ENCODE measurements at regions not wholly inside any gene's neighbourhood (a gene's known extent, or its start where the extent isn't known, plus 50 kb on each side); places are given as distances from the start of the nearest gene placed in this dataset.
"Not testable (repeated sequence)": the region's sequence is repeated elsewhere in the genome, so short reads cannot be mapped to it uniquely, and the experiment has no call there.

DNA sequence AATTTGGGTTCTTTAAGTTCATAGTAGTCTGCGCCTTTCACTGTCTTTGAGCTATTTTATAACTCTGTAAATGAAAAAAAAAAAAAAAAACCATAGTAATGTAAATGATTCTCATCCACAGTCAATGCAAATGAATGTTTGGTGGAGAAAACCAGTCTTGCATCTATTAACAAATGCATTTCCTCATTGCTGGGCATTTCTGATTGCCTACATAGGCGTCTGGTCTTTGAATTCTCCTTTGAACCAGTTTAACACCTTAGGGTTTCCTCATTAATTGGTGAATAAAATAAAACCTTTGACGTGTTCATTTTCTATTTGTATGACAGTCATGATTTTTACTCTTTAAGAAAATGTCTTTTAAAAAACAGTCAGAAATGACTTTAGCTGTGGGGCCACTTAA is 114.8 kb downstream of the C12orf75 start:
- no peak overlapping the region for H3K27ac Mint-ChIP-seq
- CTCF ChIA-PET: no interaction called here

DNA sequence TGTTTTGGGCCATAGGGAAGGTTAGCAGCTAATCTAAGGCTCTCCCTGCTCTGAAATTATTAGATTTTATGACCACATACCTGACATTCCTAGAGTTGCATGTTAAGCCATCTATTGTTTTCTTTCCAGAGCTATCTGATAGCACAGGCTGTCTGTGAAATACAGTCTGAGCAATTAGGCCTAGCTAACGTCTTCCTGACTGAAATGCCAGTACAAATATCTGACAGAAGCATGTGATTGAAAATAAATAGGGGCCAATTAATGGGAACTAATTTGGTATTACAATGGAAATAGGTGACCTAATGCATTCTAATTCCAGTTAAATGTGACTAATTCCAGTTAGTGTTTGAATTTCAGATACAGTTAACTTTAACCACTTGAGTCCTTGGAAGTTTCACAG is 115.2 kb downstream of the C12orf75 start:
- H3K4me3 Mint-ChIP-seq: no peak overlapping the region
- no peaks in the 10 kb centered on the region for H3K9me3 Mint-ChIP-seq
- H3K4me1 Mint-ChIP-seq: no peaks in the 10 kb centered on the region
- H3K27ac Mint-ChIP-seq: no peak overlapping the region
- H3K27me3 Mint-ChIP-seq: peaks cover 10% of the 10 kb centered on the region
- H3K36me3 Mint-ChIP-seq: no peaks in the 10 kb centered on the region
- DNase-seq: no peak
- CTCF ChIA-PET: no interaction called here

More for the DNA sequence above, 114.8 kb downstream of the C12orf75 start:
- Mint-ChIP-seq H3K4me3 (no peak overlapping the region), H3K4me1 (no peaks in the 10 kb centered on the region), H3K36me3 (no peaks in the 10 kb centered on the region), H3K9me3 (no peaks in the 10 kb centered on the region), H3K27me3 (peaks cover 10% of the 10 kb centered on the region)
- DNase-seq: no peak

DNA sequence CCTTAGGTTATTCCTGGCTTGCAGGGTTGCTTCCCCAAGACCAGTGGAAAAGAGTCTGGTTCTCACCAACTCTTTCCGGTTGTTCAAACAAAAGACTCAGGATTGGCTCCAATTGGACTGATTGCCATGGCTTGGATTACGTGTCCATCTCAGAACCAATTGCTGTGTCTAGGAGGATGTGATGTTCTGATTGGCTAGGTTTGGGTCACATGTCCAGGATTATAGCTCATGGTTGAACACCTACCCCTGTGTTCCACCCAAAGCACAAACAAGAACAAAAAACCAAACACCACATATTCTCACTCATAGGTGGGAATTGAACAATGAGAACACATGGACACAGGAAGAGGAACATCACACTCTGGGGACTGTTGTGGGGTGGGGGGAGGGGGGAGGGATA is 116.0 kb downstream of the C12orf75 start:
- DNase-seq, H3K9me3 Mint-ChIP-seq, CTCF ChIA-PET, H3K27ac Mint-ChIP-seq, H3K4me3 Mint-ChIP-seq, H3K4me1 Mint-ChIP-seq, H3K36me3 Mint-ChIP-seq: not testable (repeated sequence)
- peaks cover 15% of the 10 kb centered on the region for H3K27me3 Mint-ChIP-seq

DNA sequence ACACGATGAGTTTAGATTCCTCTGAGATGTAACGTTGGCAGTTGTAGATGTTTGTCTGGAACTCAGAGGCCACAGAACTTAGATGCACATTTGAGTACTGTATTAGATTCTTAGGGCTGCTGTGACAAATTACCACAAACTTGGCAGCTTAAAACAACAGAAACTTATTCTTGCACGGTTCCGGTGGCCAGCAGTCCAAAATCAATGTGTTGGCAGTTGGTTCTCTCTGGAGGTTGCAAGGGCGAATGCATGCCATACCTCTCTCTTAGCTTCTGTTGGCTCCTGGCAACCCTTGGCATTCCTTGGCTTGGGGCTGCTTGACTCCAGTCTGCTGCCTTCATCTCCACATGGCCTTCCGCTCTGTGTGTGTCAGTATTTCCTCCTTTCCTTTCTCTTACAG is 118.9 kb downstream of the C12orf75 start:
- Mint-ChIP-seq H3K27ac (no peak overlapping the region), H3K27me3 (peaks cover 12% of the 10 kb centered on the region), H3K4me1 (no peaks in the 10 kb centered on the region), H3K4me3 (no peak overlapping the region), H3K9me3 (no peaks in the 10 kb centered on the region), H3K36me3 (no peaks in the 10 kb centered on the region)
- CTCF ChIA-PET: no interaction called here
- no peak for DNase-seq

DNA sequence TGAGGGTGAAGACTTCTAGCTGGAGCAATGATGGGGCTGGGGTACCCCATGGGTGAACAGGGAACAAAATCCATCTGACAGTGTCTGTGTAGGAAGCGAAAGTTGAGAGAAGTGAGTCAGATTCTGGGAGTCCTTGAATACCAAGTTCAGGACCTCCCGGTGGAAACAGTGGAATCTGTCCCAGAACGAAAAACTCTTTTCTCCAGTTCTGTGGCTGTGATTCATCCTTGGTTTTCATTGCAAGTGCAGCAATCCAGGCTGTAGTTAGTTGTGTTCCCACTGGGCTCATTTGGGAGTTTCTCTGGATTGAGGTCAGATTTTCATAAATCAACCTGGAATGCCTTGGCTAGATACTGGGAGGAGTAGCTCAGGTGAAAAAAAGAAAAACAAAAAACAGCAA is 120.7 kb downstream of the C12orf75 start:
- Mint-ChIP-seq H3K4me3 (no peak overlapping the region), H3K9me3 (no peaks in the 10 kb centered on the region), H3K4me1 (no peaks in the 10 kb centered on the region), H3K27ac (no peak overlapping the region), H3K36me3 (no peaks in the 10 kb centered on the region), H3K27me3 (peaks cover 11% of the 10 kb centered on the region)
- CTCF ChIA-PET: no interaction called here
- no peak for DNase-seq

DNA sequence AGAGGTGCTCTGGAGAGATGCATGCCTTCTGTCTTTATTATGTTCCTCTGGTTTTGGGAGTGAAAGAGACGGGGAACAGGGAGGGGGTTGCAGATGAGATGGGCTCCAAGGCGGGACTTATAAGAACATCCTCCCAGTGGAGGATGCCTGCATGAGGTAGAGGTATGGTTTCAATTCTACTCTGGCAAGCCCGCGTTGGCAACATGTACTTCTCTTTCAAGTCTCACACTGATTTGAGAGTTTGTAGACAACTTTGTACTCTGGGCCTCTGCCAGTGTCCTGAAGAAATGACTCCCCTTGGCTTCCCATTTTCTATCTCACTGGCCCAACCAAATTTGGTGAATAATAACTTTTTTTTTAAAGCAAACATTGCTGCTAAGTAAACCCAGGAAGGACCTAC is 121.3 kb downstream of the C12orf75 start:
- CTCF ChIA-PET: no interaction called here
- Mint-ChIP-seq H3K27me3 (peaks cover 8% of the 10 kb centered on the region), H3K36me3 (no peaks in the 10 kb centered on the region), H3K4me1 (no peaks in the 10 kb centered on the region), H3K27ac (no peak overlapping the region), H3K9me3 (no peaks in the 10 kb centered on the region), H3K4me3 (no peak overlapping the region)
- DNase-seq: no peak

DNA sequence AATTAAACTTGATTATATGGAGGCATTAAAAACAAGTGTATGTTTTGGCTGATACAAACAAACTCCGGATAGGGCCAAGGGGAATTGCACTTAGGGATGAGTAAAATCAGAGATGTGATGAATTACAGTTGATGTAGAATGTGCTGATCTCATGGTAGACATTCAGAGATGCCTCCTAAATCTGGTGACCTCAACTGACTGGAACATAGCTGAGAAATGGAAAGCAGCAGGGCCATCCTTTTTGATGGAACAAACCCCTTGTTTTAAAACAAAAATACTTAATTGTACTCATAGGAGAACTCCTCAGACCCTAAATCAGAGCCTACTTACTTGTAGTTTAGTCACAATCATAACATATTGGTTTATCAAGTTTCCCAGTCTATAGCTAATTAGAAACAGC is 122.8 kb downstream of the C12orf75 start:
- CTCF ChIA-PET: no interaction called here
- H3K36me3 Mint-ChIP-seq: no peaks in the 10 kb centered on the region
- H3K4me1 Mint-ChIP-seq: no peaks in the 10 kb centered on the region

DNA sequence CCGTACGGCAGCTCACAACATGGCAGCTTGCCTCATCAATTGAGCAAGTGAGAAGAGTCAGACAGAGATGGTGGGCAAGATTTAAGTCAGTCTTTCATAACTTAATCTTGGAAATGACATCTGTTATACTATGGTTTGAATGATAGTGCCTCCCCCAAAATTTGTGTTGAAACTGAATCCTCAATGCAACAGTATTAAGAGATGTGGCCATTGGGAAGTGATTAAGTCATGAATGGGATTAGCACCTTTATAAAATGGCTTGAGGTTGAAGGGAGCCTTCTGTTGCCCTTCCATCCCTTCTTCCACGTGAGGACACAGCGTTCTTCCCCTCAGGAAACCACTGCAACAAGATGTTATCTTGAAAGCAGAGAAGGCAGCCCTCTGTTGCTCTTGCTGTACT is 124.2 kb downstream of the C12orf75 start:
- Mint-ChIP-seq H3K4me1 (no peaks in the 10 kb centered on the region), H3K27ac (no peak overlapping the region), H3K36me3 (no peaks in the 10 kb centered on the region), H3K9me3 (no peaks in the 10 kb centered on the region), H3K27me3 (peaks cover 8% of the 10 kb centered on the region), H3K4me3 (no peak overlapping the region)
- CTCF ChIA-PET: no interaction called here
- no peak for DNase-seq

More for the DNA sequence above, 122.8 kb downstream of the C12orf75 start:
- no peak for DNase-seq
- H3K27me3 Mint-ChIP-seq: peaks cover 8% of the 10 kb centered on the region
- no peaks in the 10 kb centered on the region for H3K9me3 Mint-ChIP-seq
- no peak overlapping the region for H3K27ac Mint-ChIP-seq
- no peak overlapping the region for H3K4me3 Mint-ChIP-seq

DNA sequence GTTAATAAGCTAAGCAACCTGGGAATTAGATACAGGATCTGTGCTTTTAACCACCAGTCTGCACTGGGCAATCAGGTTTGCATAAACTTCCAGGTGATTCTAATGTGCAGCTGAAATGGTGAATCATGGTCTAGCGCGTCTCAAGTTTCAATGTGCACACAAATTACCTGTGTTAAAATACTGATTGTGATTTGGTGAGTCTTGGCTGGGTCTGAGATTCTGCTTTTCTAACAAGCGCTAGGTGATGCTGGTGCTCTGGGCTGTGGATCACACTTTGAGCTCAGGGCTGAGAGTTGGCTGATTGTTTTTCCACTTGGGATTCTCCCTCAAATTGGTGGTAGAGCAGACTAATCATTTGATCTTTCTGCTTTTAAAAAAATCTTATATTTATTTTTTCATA is 124.8 kb downstream of the C12orf75 start:
- Mint-ChIP-seq H3K36me3 (no peaks in the 10 kb centered on the region), H3K27ac (no peak overlapping the region), H3K4me3 (no peak overlapping the region), H3K9me3 (no peaks in the 10 kb centered on the region), H3K27me3 (peaks cover 8% of the 10 kb centered on the region), H3K4me1 (no peaks in the 10 kb centered on the region)
- DNase-seq: no peak
- CTCF ChIA-PET: no interaction called here

DNA sequence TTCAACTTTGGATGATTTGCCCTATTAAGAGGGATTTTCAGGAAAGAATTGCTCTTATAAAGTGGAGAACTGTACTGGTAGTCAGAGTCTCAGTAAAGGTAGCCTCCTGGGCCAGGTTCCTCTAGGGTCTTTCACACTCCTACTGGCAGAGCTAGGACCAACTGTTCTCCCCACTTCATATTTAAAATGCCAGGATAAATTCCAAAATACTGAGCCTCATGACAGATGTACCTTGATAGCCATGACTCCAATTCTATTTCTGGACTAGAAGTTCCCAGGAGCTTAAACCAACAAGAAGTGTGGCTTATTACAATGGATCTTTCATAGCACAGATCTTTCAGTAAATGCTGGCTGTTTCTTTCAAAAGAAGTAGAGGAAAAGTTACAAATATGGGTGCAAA is 126.5 kb downstream of the C12orf75 start:
- DNase-seq: no peak
- CTCF ChIA-PET: no interaction called here

DNA sequence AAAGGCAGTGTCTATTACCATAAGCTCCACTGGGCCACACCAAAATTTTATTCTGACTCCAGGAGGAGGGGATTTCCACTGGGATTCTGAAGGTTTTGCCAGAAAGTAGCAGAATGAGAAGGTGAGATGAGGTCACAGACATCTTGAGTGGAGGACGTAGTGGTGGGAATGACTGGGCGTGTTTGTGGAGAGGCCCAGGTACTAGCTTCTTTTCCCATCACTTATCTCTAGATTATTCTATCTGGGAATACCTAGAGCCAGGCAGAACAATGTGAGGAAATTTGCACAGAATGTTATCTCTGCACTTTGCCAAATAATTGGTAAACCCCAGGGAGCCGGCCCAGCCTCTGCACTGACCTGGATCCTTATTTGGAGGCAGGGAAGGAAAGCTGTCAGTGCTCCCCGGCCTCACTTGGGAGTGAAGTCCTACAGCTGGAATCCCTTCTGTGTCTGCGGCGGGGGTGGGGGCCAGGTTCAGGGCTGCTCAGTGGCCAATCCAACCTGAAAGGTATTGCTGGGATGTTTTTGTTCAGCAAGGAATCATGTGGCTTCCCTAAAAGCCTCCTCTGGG is 129.4 kb downstream of the C12orf75 start:
- no peak for DNase-seq
- CTCF ChIA-PET: no interaction called here
- H3K4me3 Mint-ChIP-seq: no peak overlapping the region
- H3K4me1 Mint-ChIP-seq: no peaks in the 10 kb centered on the region
- H3K9me3 Mint-ChIP-seq: no peaks in the 10 kb centered on the region
- no peak overlapping the region for H3K27ac Mint-ChIP-seq
- H3K27me3 Mint-ChIP-seq: peaks cover 4% of the 10 kb centered on the region
- no peaks in the 10 kb centered on the region for H3K36me3 Mint-ChIP-seq

More for the DNA sequence above, 126.5 kb downstream of the C12orf75 start:
- Mint-ChIP-seq H3K27ac (no peak overlapping the region), H3K9me3 (no peaks in the 10 kb centered on the region), H3K4me3 (no peak overlapping the region), H3K36me3 (no peaks in the 10 kb centered on the region), H3K27me3 (no peaks in the 10 kb centered on the region), H3K4me1 (no peaks in the 10 kb centered on the region)

DNA sequence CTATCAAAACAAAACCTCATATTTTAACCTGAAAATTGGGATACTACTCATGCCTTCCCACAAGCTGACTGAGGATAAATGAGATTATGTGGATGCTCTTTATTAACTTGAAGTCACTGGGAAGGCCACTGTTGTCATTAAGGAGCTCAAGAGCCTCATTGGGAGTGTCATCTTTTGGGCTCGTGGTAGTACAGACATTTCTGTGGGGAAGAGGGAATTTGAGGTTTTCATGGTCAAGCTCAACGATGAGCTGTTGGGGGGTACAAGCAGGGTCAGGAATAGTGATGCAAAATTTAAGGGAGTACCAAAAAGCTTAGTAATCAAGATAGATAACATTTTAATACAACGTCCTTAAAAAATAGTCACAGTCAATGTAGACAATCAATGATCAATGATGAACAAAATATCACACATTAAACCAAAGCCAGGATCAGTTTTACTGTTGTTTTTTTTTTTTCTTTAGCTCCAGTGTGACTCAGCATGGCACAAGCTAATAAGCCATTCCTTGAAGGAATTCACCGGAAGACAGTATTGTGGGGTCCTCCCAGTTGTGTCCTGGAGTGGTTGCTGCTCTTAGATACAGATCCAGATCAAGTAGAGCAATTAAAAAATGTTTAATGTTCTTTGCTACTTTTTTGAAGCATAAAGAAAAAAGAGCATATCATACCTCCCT is 130.9 kb downstream of the C12orf75 start:
- CTCF ChIA-PET: no interaction called here
- no peaks in the 10 kb centered on the region for H3K4me1 Mint-ChIP-seq
- no peaks in the 10 kb centered on the region for H3K36me3 Mint-ChIP-seq
- no peak overlapping the region for H3K4me3 Mint-ChIP-seq
- no peaks in the 10 kb centered on the region for H3K9me3 Mint-ChIP-seq
- H3K27ac Mint-ChIP-seq: no peak overlapping the region
- DNase-seq: no peak
- H3K27me3 Mint-ChIP-seq: peaks cover 4% of the 10 kb centered on the region

DNA sequence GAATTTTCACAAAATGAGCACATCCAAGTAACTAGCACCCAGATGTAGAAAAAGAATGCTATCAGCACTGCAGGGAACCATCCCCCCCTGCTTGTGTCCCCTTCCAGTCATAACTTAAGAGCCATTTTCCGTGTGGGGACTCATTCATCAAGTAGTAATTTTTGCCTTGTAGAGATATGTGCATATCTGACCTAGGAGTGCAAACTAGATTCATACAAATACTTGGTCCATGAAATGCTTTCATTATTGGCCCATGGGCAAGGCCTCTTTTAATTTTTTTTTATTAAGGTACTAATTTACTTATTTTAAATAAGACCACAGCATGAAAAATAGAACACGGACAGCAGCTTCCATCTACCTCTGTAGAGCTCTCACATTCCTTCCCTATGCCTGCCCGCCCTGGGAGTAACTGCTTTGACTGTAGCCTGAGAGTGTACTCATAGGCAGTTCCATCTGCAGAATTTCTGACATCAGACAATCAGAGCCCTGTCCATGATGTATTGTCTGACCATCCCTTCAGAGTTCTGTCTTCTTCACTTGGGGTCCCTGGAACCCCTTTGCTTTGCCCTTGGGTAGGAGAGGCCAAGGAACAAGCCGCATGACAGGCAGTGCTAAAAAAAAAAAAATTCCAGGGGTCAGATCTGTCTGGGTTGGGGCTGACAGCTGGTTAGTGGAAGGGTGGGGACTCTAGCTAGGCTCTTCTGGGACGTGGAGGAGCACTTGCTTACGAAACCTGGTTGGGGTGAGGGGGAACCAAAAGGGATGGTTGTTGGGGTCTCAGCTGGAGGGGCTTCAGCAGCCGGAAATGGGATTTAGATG is 131.7 kb downstream of the C12orf75 start:
- H3K4me3 Mint-ChIP-seq: no peak overlapping the region
- no peaks in the 10 kb centered on the region for H3K36me3 Mint-ChIP-seq
- H3K9me3 Mint-ChIP-seq: no peaks in the 10 kb centered on the region
- CTCF ChIA-PET: no interaction called here
- H3K27ac Mint-ChIP-seq: no peak overlapping the region
- H3K4me1 Mint-ChIP-seq: no peaks in the 10 kb centered on the region
- DNase-seq: no peak
- peaks cover 4% of the 10 kb centered on the region for H3K27me3 Mint-ChIP-seq

DNA sequence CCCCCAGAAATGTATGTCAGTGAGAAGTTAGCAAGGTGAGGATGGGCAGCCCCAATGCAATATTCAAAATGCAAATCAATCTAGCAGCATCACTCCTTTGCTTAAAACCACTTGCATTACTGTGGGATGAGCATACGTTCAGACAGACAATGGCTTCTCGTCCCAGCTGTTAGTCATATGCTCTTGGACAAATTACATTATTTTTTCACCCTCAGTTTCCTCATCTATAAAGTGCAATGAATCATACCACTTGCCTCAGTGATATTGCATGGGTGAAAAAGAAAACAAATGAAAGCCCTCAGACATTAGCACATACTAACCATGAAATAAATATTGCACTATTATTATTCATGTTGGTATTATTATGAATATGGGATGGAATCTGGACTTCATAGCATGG is 132.3 kb downstream of the C12orf75 start:
- Mint-ChIP-seq H3K36me3 (no peaks in the 10 kb centered on the region), H3K27me3 (peaks cover 4% of the 10 kb centered on the region), H3K9me3 (no peaks in the 10 kb centered on the region), H3K4me1 (no peaks in the 10 kb centered on the region), H3K27ac (no peak overlapping the region), H3K4me3 (no peak overlapping the region)
- CTCF ChIA-PET: no interaction called here
- no peak for DNase-seq

DNA sequence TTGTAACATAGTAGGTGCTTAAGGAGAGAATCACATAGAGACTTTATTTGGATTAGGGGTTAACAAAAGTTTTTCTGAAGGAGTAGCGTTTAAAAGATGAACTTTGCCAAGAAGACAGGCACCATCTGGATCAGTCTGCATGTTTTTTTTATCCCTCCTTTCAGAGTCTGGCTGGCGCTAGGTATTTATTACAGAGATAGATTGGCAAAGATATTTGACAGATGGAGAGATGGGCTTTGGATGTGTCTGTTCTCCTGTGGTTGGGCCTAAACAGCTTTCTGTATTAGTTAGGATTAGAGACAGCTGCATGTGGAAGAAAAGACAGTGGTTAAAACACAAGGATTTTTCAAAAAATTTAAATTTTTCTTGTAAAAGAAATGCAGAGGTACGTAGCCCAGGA is 133.9 kb downstream of the C12orf75 start:
- H3K4me3 Mint-ChIP-seq: no peak overlapping the region
- no peaks in the 10 kb centered on the region for H3K4me1 Mint-ChIP-seq
- DNase-seq: no peak
- no peak overlapping the region for H3K27ac Mint-ChIP-seq
- H3K36me3 Mint-ChIP-seq: no peaks in the 10 kb centered on the region
- peaks cover 12% of the 10 kb centered on the region for H3K27me3 Mint-ChIP-seq
- CTCF ChIA-PET: no interaction called here
- H3K9me3 Mint-ChIP-seq: no peaks in the 10 kb centered on the region
